OCI-LY3 (cell line): ENCODE measurements at regions not wholly inside any gene's neighbourhood (a gene's known extent, or its start where the extent isn't known, plus 50 kb on each side); places are given as distances from the start of the nearest gene placed in this dataset.
A peak's percentile ranks its signal among the peaks of the same experiment; 100 is the strongest.

Source experiments
- H2AFZ ChIP-seq: fragments of 200-600, 300-600 bp; shearing (Covaris generic); 2 replicates; pipeline ENCODE4 v1.6.0; 2014; ENCODE audit warnings: antibody characterized with exemption, low read depth, low read length
- H3K27ac ChIP-seq: fragments of 200-600, 300-600 bp; sonication (generic); 2 replicates; pipeline ENCODE4 v1.5.1; 2014; ENCODE audit warnings: mild to moderate bottlenecking, low read length, moderate library complexity, mixed read lengths
- H3K27me3 ChIP-seq: fragments of 200-600, 300-600 bp; sonication (generic); 2 replicates; pipeline ENCODE4 v1.6.1; 2014; ENCODE audit warnings: low read depth, low read length, mixed read lengths
- H3K36me3 ChIP-seq: fragments of 200-600, 300-600 bp; sonication (generic); replicated peaks from 2 replicates; pipeline ENCODE3; 2014; ENCODE audit warnings: low read depth, low read length, mixed read lengths
- H3K4me1 ChIP-seq: fragments of 300-600, 200-600 bp; sonication (generic); 2 replicates; pipeline ENCODE4 v1.6.1; 2014; ENCODE audit warnings: low read length, mixed read lengths
- H3K4me2 ChIP-seq: fragments of 200-600, 300-600 bp; sonication (generic); 2 replicates; pipeline ENCODE4 v1.6.1; 2014; ENCODE audit warnings: low read length, mixed read lengths
- H3K4me3 ChIP-seq: fragments of 300-600, 200-600 bp; sonication (generic); 2 replicates; pipeline ENCODE4 v1.5.1; 2014; ENCODE audit warnings: antibody characterized with exemption, mild to moderate bottlenecking, low read length, moderate library complexity
- H3K79me2 ChIP-seq: fragments of 300-600, 200-600 bp; shearing (Covaris generic); 2 replicates; pipeline ENCODE4 v1.6.1; 2014; ENCODE audit warnings: mild to moderate bottlenecking, low read length, mixed read lengths
- H3K9ac ChIP-seq: fragments of 300-600, 200-600 bp; shearing (Covaris generic); 2 replicates; pipeline ENCODE4 v1.6.0; 2014; ENCODE audit warnings: mild to moderate bottlenecking, low read length, moderate library complexity
- H3K9me3 ChIP-seq: fragments of 200-600, 300-600 bp; shearing (Covaris generic); 2 replicates; pipeline ENCODE4 v1.6.1; 2014; ENCODE audit warnings: low read length, mixed read lengths; ENCODE audit not compliant: insufficient read depth
- H4K20me1 ChIP-seq: fragments of 200-600, 300-600 bp; sonication (generic); 2 replicates; pipeline ENCODE4 v1.6.1; 2016; ENCODE audit warnings: low read length, mixed read lengths; ENCODE audit not compliant: insufficient read depth
- CTCF ChIP-seq: fragments of 200-600, 300-600 bp; sonication (generic); IDR thresholded peaks from 2 replicates; pipeline ENCODE4 v1.5.1; 2014; ENCODE audit warnings: antibody characterized with exemption, low read length, low read depth
- EZH2phosphoT487 ChIP-seq: fragments of 200-600 bp; shearing (Covaris generic); IDR thresholded peaks from 2 replicates; pipeline ENCODE4 v1.6.1; 2018; ENCODE audit warnings: antibody characterized with exemption, mixed run types, low read depth

- Histone ChIP-seq H3K79me2 (no peaks in the 10 kb centered on the region), H4K20me1 (no peaks in the 10 kb centered on the region), H3K9me3 (no peaks in the 10 kb centered on the region), H3K4me3 (no peak overlapping the region), H3K4me1 (peaks cover 20% of the 10 kb centered on the region), H3K36me3 (no peaks in the 10 kb centered on the region), H3K9ac (no peak overlapping the region), H2AFZ (no peak overlapping the region), H3K27me3 (peaks cover 21% of the 10 kb centered on the region), H3K27ac (no peak overlapping the region), H3K4me2 (no peak overlapping the region)
- no peak for TF ChIP-seq EZH2phosphoT487
- TF ChIP-seq CTCF: no peak
Measured at GRCh38 chr10:117480097-117480496, 62.4 kb upstream of the EMX2 start.

- TF ChIP-seq EZH2phosphoT487 (no peak), CTCF (peak; percentile 25; the same call in 1 of the 2 replicates)
- no peak overlapping the region for H3K4me2 ChIP-seq
- no peak overlapping the region for H3K27ac ChIP-seq
Measured at GRCh38 chr10:117477961-117478670, 64.4 kb upstream of the EMX2 start.

DNA sequence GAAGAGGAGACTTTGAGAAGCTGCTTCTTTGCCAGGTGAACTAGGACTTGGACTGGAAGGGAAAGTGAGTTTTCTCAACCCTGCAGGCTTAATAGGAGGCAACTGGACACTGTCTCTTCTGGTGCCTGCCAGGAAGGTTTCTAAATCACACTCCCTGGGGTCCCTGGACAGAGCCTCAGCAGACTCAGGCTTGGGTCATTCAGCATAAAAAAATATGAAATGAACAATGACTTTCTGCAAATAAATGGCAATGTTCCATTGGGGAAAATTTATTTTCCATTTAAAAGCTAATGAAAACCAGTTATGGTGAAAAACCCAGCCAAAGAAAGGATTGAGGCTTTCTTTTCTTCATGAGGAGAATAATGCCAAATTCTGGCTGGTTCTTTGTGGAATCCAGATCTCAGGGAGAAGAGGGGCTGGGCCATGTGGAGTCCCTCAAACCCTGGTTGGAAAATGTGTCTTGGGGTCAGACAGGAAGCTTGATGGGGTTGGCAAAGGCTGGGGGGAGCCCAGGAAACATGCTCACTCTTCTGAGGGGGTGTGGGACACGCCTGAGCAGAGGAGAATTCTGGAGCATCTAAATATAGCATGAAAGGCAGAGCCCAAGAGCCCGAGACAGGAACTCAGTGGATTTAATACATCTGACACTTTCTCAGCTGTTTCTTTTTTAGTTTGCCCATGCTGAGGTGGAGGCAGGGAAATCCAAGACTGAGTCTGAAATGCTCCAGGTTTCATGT lies 65.2 kb upstream of the EMX2 start:
- peaks cover 30% of the 10 kb centered on the region for H3K27me3 ChIP-seq
- H3K4me1 ChIP-seq: peaks cover 30% of the 10 kb centered on the region
- H3K9ac ChIP-seq: no peak overlapping the region
- H3K27ac ChIP-seq: no peak overlapping the region
- H3K4me2 ChIP-seq: no peak overlapping the region
- no peaks in the 10 kb centered on the region for H3K36me3 ChIP-seq
- H2AFZ ChIP-seq: no peak overlapping the region
- no peak for TF ChIP-seq EZH2phosphoT487
- TF ChIP-seq CTCF: no peak
- H4K20me1 ChIP-seq: no peaks in the 10 kb centered on the region
- no peaks in the 10 kb centered on the region for H3K9me3 ChIP-seq
- no peaks in the 10 kb centered on the region for H3K79me2 ChIP-seq
- no peak overlapping the region for H3K4me3 ChIP-seq

More at GRCh38 chr10:117477961-117478670, 64.4 kb upstream of the EMX2 start:
- no peak overlapping the region for H2AFZ ChIP-seq
- peaks cover 26% of the 10 kb centered on the region for H3K27me3 ChIP-seq
- H3K9ac ChIP-seq: no peak overlapping the region
- no peak overlapping the region for H3K4me3 ChIP-seq
- H3K4me1 ChIP-seq: peaks cover 24% of the 10 kb centered on the region
- no peaks in the 10 kb centered on the region for H3K79me2 ChIP-seq
- H3K36me3 ChIP-seq: no peaks in the 10 kb centered on the region
- H3K9me3 ChIP-seq: no peaks in the 10 kb centered on the region
- no peaks in the 10 kb centered on the region for H4K20me1 ChIP-seq

DNA sequence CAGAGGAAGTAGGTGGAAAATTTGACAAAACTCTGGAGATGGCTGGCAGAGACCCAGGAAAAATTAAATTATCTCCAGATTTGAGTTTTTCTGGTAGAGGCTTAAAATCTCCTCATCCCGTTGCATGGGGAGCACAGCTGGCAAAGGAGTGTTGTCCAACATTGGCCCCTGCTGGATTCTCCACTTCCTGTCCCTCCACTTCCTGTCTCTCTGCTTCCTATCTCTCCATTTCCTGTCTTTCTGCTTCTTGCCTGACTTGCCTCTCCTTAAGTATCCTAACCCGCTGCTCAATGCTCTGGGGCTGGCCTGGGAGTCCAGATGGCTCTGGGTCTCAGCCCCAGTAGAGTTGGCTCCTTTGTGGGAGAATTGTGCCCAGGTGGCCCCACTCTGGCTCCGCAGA lies 65.8 kb upstream of the EMX2 start:
- no peak overlapping the region for H3K27ac ChIP-seq
- TF ChIP-seq EZH2phosphoT487 (no peak), CTCF (no peak)
- H3K4me2 ChIP-seq: no peak overlapping the region
- H3K36me3 ChIP-seq: no peaks in the 10 kb centered on the region
- H3K9me3 ChIP-seq: no peaks in the 10 kb centered on the region
- peaks cover 34% of the 10 kb centered on the region for H3K27me3 ChIP-seq
- H3K4me3 ChIP-seq: no peak overlapping the region
- H4K20me1 ChIP-seq: no peaks in the 10 kb centered on the region
- H3K4me1 ChIP-seq: peaks cover 30% of the 10 kb centered on the region
- no peaks in the 10 kb centered on the region for H3K79me2 ChIP-seq
- H2AFZ ChIP-seq: no peak overlapping the region
- H3K9ac ChIP-seq: no peak overlapping the region
